GM19043 (cell line): ENCODE measurements at regions not wholly inside any gene's neighbourhood (a gene's known extent, or its start where the extent isn't known, plus 50 kb on each side); places are given as distances from the start of the nearest gene placed in this dataset.

Experiments used
- ATAC-seq: cut with Tn5 transposase; IDR thresholded peaks from one replicate; pipeline ENCODE4 v1.9.1; 2021; ENCODE audit warnings: low read depth; ENCODE audit not compliant: unreplicated experiment

- no peak for ATAC-seq
Measured at GRCh38 chr20:19807946-19808330, 49.9 kb downstream of the RIN2 start.

GRCh38 chr20:19808498-19808897 is 50.4 kb downstream of the RIN2 start:
- ATAC-seq: no peak

- ATAC-seq: no peak
Measured at GRCh38 chr20:19809505-19809904, 51.4 kb downstream of the RIN2 start.

GRCh38 chr20:19811231-19811630 is 53.2 kb downstream of the RIN2 start:
- ATAC-seq: no peak

- no peak for ATAC-seq
Measured at GRCh38 chr20:19812056-19812455, 54.0 kb downstream of the RIN2 start.

GRCh38 chr20:19812696-19813095 is 54.6 kb downstream of the RIN2 start:
- ATAC-seq: no peak

- no peak for ATAC-seq
Measured at GRCh38 chr20:19813846-19814640, 56.0 kb downstream of the RIN2 start.

GRCh38 chr20:19815553-19815991 is 57.5 kb downstream of the RIN2 start:
- no peak for ATAC-seq

- no peak for ATAC-seq
Measured at GRCh38 chr20:19816386-19816785, 58.3 kb downstream of the RIN2 start.

GRCh38 chr20:19817017-19817416 is 59.0 kb downstream of the RIN2 start:
- ATAC-seq: no peak

- ATAC-seq: no peak
Measured at GRCh38 chr20:19819149-19819548, 61.1 kb downstream of the RIN2 start.

GRCh38 chr20:19820555-19821211 is 62.6 kb downstream of the RIN2 start:
- ATAC-seq: no peak

GRCh38 chr20:19821606-19822005 is 63.5 kb downstream of the RIN2 start:
- no peak for ATAC-seq

GRCh38 chr20:19823216-19823615 is 65.2 kb downstream of the RIN2 start:
- no peak for ATAC-seq

GRCh38 chr20:19823971-19824370 is 65.9 kb downstream of the RIN2 start:
- ATAC-seq: no peak

GRCh38 chr20:19824861-19825260 is 66.8 kb downstream of the RIN2 start:
- ATAC-seq: no peak

GRCh38 chr20:19826179-19826914 is 68.3 kb downstream of the RIN2 start:
- no peak for ATAC-seq

- no peak for ATAC-seq
Measured at GRCh38 chr20:19827818-19828217, 69.8 kb downstream of the RIN2 start.

- peak; percentile 97 for ATAC-seq
Measured at GRCh38 chr20:19828232-19828631, 70.2 kb downstream of the RIN2 start.

GRCh38 chr20:19830211-19830785 is 72.2 kb downstream of the RIN2 start:
- no peak for ATAC-seq

- no peak for ATAC-seq
Measured at GRCh38 chr20:19832875-19833274, 74.8 kb downstream of the RIN2 start.
